ENCODE measurements at regions not wholly inside any gene's neighbourhood (a gene's known extent, or its start where the extent isn't known, plus 50 kb on each side); places are given as distances from the start of the nearest gene placed in this dataset.

- TF ChIP-seq CTCF (IDR thresholded peaks at IDR 0.05; ENCODE audit: low read depth, low read length): no peak
- TF ChIP-seq MAX (IDR thresholded peaks at IDR 0.05; ENCODE audit: low read depth, low read length): no peak
- no peak for TF ChIP-seq POLR2A (IDR thresholded peaks at IDR 0.05; ENCODE audit: extremely low read depth, insufficient read length)
Observed at GRCh38 chr11:96744697-96745096, 354.9 kb downstream of the JRKL start.

Measured in NB4 (cell line).